SH-SY5Y (cell line): ENCODE measurements at regions not wholly inside any gene's neighbourhood (a gene's known extent, or its start where the extent isn't known, plus 50 kb on each side); places are given as distances from the start of the nearest gene placed in this dataset.

Experiments used
- GATA2 ChIP-seq: IDR thresholded peaks from 2 replicates; pipeline ENCODE4 v1.6.1; 2011; ENCODE audit warnings: mild to moderate bottlenecking, low read depth, low read length
- GATA3 ChIP-seq: IDR thresholded peaks from 2 replicates; pipeline ENCODE4 v1.6.1; 2011; ENCODE audit warnings: low read depth, mild to moderate bottlenecking, low read length, moderate library complexity

DNA sequence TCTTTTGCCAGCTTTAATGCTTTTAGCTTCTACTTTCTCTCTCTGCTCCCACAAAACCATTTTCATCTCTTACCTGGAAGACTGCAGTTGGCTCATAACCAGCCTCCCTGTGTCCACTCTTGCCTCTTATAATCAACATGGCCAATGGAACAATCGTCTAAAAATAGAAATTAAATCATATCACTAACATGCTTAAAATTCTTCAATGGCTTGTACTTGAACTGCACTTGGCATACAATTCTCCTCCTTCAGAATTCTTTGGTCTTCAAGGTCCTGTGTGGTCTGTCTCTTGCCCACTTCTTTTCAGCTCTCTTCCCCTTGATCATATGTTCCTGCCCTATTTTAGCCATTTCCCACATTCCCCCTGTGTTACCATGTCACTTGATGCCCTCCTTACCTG lies 342.2 kb downstream of the ATP23 start:
- TF ChIP-seq GATA2 (no peak), GATA3 (no peak)

- TF ChIP-seq GATA2 (no peak), GATA3 (no peak)
Observed at GRCh38 chr12:58285551-58285950, 344.2 kb downstream of the ATP23 start.

DNA sequence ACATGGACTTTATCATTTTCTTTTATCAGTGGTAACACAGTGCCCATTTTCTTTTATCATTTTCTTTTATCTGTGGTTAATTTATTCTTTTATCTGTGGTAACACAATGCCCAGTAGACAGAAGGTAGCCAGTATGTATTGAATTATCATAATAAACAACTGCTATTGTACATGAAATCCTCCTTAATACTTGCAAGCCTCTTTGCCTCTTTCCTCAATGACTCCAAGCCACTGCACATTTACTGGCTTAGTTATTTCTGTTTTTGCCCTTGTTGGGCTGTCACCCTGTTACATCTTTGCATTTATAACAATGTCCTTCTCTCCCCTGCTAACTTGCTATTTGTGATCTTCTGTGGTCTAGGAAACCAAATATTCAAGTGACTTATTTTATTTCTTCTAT lies 345.0 kb downstream of the ATP23 start:
- TF ChIP-seq GATA3, result no peak
- TF ChIP-seq GATA2, result no peak

DNA sequence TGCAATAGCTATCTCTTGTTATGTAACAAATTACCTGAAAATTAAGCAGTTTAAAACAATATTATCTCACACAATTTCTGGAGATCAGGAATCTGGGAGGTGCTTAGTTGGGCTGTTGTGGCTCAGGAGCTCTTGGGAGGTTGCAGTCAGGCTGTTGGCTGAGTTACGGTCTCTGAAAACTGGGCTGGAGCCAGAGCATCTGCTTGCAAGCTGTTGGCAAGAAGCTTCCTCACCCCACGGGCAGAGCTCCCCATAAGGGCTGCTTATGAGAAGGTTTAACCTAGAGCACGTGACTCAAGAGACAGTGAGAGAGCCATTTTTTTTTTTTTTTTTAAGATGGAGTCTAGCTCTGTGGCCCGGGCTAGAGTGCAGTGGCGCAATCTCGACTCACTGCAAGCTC lies 346.8 kb downstream of the ATP23 start:
- TF ChIP-seq GATA3, result no peak
- no peak for TF ChIP-seq GATA2

- no peak for TF ChIP-seq GATA2
- no peak for TF ChIP-seq GATA3
Observed at GRCh38 chr12:58291106-58291505, 349.7 kb downstream of the ATP23 start.

DNA sequence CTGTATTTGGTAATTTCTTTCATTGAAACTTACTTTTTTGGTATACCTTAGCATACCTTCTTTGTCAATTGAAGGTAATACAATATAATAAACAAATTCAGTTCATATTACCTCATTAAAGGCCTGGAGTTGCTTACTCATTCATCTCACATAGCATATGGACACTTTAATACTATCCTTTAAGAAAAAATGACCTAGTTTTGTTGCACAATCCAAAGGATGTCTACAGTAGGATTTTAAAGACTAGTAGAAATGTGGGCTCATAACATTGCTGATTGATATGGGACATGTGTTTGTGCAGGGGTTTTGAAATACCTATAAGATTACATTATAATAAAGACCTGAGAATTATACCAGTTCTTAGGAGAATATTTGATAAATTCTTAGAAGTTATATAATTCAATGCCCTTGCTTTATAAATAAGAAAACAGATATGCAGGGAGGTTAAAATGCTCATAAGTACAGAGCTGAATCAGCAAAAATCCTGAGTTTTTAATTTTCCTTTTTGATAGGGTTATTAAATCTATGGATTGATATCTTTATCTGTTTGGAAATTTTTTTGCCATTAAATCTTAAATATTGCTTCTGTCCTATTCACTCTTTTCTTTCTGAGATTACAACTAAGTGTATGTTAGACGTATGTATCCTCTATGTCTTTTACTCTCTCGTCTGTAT lies 352.1 kb downstream of the ATP23 start:
- TF ChIP-seq GATA2 (no peak), GATA3 (no peak)

- TF ChIP-seq GATA3, result no peak
Observed at GRCh38 chr12:58295268-58295667, 353.9 kb downstream of the ATP23 start.

DNA sequence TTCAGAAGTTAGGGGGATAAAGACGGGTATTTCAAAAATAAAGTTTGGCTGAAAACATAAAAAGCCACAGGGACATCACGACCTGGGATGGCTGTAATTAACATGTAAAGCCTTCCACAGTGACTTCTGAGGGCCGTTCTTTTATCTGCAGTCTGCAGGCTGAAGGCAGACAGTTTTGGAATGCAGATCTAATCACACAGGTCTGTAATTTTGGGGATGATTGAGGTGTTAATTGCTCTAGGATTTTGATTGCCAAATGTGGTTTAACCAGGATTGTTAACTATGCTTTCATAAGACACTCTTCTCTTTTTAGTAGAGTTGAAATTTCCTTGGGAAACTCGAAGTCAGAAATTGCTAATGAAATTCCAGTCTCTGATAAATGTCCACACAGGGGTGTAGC lies 355.5 kb downstream of the ATP23 start:
- TF ChIP-seq GATA3 (no peak), GATA2 (no peak)

DNA sequence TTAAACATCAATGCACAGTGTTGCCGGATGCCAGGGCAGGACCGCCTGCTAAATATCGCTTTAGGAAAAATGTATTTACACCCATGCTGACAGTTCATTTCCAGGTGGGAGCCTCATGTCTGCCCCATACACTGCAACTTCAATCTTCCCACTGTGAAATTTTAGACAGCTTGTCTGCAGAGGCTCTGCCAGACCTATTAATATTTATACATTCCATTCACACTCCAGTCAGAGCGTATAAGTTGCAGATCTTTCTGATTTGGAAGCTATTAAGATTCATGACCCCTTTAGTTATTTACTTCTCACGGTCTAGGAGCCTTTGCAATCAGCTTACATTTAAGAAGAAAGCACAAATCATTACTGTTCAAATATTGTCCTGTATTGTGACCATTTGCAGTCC lies 357.4 kb downstream of the ATP23 start:
- TF ChIP-seq GATA3 (no peak), GATA2 (no peak)

- no peak for TF ChIP-seq GATA3
- TF ChIP-seq GATA2, result no peak
Observed at GRCh38 chr12:58299371-58299770, 358.0 kb downstream of the ATP23 start.

GRCh38 chr12:58301038-58301729 lies 359.8 kb downstream of the ATP23 start:
- TF ChIP-seq GATA2 (no peak), GATA3 (no peak)

- TF ChIP-seq GATA2 (no peak), GATA3 (no peak)
Observed at GRCh38 chr12:58301730-58302122, 360.4 kb downstream of the ATP23 start.

- TF ChIP-seq GATA2 (no peak), GATA3 (no peak)
Observed at GRCh38 chr12:58302487-58303011, 361.2 kb downstream of the ATP23 start.

DNA sequence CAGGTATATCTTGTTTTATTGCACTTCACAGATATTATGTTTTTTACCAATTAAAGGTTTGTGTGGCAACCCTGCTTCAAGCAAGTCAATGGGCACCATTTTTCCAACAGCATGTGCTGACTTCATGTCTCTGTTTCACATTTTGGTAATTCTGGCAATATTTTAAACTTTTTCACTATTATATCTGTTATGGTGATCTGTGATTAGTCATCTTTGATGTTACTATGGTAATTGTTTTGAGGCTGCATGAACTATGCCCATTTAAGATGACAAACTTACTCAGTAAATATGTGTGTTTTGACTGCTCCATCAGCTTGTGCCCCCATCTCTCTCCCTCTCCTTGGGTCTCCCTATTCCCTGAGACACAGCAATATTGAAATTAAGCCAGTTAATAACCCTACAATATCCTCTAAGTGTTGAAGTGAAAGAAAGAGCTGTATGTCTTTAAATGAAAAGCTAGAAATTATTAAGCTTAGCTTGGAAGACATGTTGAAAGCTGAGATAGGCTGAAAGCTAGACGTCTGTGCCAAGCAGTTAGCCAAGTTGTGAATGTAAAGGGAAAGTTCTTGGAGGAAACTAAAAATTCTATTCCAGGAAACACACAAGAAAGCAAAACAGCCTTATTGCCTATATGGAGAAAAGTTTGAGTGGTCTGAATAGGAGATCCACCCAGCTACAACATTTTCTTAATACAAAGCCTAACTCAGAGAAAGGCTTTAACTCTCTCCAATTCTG lies 365.1 kb downstream of the ATP23 start:
- TF ChIP-seq GATA2 (no peak), GATA3 (no peak)

DNA sequence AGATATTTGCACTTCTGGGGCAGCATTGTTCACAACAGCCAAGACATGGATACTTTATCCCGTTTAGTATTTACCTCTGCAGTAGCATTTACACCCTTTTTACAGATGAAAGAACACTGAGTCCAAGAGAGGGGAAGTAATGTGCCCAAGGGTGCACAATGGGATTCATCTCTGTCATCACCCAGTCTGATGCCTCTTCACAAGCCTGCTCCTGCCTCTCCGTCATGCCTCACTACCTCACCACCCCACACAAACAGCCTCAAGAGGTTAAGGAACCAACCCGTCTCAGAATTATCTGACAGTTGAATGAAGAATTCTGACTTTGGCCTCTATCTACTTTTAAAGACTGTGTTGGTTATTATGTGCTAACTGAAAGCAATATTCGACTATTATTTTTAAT lies 368.4 kb downstream of the ATP23 start:
- no peak for TF ChIP-seq GATA3
- TF ChIP-seq GATA2, result no peak
